ENCODE measurements at regions not wholly inside any gene's neighbourhood (a gene's known extent, or its start where the extent isn't known, plus 50 kb on each side); places are given as distances from the start of the nearest gene placed in this dataset.

DNA sequence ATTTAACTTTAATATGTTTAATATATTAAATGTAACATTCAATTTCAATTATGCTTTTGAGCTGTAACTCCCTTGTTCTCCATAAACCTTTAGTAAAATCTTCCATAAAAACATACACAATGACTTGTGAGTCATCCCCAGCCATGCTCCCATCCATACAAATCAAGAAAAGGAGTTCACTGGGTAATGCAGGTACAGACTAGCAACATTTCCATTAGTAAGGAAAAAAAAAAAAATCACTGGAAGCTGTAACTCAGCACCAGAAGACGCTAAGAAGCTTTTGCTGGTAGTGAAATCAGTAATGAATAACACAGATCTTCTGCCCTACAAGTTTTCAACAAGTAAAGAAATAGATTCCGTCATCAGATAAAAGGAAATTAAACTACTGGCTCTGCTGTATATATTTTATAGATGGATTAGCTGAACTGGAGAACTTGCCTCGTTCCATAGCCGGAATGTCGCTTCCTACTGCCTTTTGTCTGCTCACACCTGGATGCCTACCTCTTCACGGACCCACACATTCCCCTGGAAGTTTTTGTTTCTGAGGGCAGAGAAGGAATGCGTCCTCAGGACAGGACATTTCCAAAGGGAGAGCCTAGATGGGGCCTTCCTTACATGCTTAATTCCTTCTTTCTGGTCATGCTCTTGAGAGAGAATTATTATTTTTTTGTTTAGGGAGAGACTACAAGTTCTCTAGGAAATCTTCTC, 298.4 kb upstream of the ANKRD50 start:
- no peak overlapping the region for H3K4me3 ChIP-seq
- ATAC-seq (no peak), DNase-seq (no peak)
- no peaks in the 10 kb centered on the region for H3K27me3 ChIP-seq
- no peak overlapping the region for H3K27ac ChIP-seq
- TF ChIP-seq, protein P1, sequence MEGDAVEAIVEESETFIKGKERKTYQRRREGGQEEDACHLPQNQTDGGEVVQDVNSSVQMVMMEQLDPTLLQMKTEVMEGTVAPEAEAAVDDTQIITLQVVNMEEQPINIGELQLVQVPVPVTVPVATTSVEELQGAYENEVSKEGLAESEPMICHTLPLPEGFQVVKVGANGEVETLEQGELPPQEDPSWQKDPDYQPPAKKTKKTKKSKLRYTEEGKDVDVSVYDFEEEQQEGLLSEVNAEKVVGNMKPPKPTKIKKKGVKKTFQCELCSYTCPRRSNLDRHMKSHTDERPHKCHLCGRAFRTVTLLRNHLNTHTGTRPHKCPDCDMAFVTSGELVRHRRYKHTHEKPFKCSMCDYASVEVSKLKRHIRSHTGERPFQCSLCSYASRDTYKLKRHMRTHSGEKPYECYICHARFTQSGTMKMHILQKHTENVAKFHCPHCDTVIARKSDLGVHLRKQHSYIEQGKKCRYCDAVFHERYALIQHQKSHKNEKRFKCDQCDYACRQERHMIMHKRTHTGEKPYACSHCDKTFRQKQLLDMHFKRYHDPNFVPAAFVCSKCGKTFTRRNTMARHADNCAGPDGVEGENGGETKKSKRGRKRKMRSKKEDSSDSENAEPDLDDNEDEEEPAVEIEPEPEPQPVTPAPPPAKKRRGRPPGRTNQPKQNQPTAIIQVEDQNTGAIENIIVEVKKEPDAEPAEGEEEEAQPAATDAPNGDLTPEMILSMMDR (IDR thresholded peaks at IDR 0.05) = no peak
- intact Hi-C loops (cut with DNase I) = no loop called here
- H3K4me1 ChIP-seq = no peaks in the 10 kb centered on the region
- no peaks in the 10 kb centered on the region for H3K36me3 ChIP-seq
- H3K9me3 ChIP-seq = no peaks in the 10 kb centered on the region

DNA sequence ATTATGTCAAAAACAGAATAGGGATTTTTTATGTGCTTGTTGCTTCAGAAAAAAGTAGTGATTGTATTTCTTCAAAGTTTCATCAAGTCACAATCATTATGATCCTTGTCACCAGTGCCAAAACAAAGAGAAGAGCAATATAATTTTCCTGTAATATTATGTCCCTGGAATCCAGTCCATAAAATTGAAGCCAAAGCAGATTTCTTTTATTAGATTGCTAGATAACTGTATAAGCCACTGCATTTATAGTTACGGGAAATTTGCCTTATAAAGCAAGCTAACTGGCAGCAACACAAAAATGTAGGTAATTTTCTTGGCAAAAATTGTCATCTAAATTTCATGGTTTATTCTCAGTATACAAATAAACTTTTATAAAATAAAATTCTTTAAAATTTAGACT, 296.1 kb upstream of the ANKRD50 start:
- Histone ChIP-seq H3K27ac (no peak overlapping the region), H3K4me3 (no peak overlapping the region), H3K4me1 (no peaks in the 10 kb centered on the region), H3K9me3 (no peaks in the 10 kb centered on the region), H3K36me3 (no peaks in the 10 kb centered on the region), H3K27me3 (no peaks in the 10 kb centered on the region)
- no peak for ATAC-seq
- TF ChIP-seq, protein P1 (IDR thresholded peaks at IDR 0.05) = no peak
- DNase-seq = no peak
- intact Hi-C loops (cut with DNase I) = no loop called here

DNA sequence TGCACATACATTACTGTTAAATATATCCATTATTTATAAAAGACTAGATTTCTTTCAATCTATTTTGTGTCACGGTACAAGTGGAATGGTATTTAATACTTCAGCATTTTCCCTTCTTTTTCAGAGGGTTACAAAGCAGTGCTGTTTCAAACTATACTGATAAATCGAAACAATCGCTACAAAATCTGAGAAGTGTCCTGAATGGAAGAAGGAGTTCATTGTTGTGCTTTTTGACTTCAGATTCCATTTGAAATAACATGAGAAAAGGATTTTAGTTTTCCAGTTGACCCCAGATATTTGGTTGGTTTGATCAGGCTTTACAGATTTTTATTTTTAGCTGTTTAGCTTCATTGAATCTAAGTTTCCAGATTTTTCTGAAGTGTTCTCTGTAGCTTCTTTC, 292.1 kb upstream of the ANKRD50 start:
- ATAC-seq (no peak), DNase-seq (no peak)
- H3K4me3 ChIP-seq = no peak overlapping the region
- TF ChIP-seq, protein P1 (IDR thresholded peaks at IDR 0.05) = no peak
- no peaks in the 10 kb centered on the region for H3K4me1 ChIP-seq
- intact Hi-C loops (cut with DNase I) = no loop called here
- no peaks in the 10 kb centered on the region for H3K27me3 ChIP-seq
- no peaks in the 10 kb centered on the region for H3K36me3 ChIP-seq
- H3K27ac ChIP-seq = no peak overlapping the region
- no peaks in the 10 kb centered on the region for H3K9me3 ChIP-seq

DNA sequence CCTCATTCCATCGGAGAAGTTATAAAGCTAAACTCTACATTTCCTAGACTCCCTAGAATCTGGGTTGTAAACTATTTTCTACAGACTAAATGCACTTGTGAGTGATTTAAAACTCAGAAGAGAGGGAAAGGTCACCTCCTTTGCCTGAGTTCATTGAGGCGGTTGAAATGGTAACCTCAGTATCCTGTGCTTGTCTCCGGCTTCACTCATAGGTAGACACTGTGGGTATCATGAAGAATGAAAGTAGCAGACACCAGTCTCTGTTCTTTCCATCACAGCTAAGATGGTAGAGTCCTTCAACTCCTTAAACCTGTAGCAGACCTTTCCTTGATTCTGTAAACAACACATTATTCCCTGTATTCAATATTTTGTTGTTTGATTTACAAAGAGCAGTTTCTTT, 291.3 kb upstream of the ANKRD50 start:
- ATAC-seq = no peak
- H3K4me3 ChIP-seq = no peak overlapping the region
- H3K9me3 ChIP-seq = no peaks in the 10 kb centered on the region
- H3K36me3 ChIP-seq = no peaks in the 10 kb centered on the region
- H3K27ac ChIP-seq = no peak overlapping the region
- no peaks in the 10 kb centered on the region for H3K4me1 ChIP-seq
- intact Hi-C loops (cut with DNase I) = no loop called here
- no peak for DNase-seq
- no peaks in the 10 kb centered on the region for H3K27me3 ChIP-seq
- TF ChIP-seq, protein P1 (IDR thresholded peaks at IDR 0.05) = no peak

DNA sequence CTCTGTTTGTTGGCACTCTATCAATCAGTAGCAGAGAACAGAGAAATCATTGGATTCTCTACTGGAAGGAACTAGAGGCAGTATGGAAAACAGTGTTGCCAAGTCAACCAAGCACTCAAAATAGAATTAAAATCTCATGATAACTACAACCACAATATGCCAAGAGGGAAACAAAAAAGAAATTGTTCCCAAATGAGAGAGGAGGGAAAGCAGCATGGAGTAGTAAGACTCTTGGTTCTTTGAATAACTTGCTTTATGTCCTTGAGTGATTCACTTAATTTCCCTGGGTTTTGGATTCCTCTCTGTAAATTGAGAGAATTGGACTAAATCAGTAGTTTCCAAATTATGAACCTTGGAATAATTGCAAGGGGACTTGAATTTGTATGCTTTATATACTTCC, 285.5 kb upstream of the ANKRD50 start:
- no peaks in the 10 kb centered on the region for H3K36me3 ChIP-seq
- H3K27me3 ChIP-seq = no peaks in the 10 kb centered on the region
- TF ChIP-seq, protein P1 (IDR thresholded peaks at IDR 0.05) = no peak
- no peak for ATAC-seq
- H3K27ac ChIP-seq = no peak overlapping the region
- no peak overlapping the region for H3K4me3 ChIP-seq
- no peaks in the 10 kb centered on the region for H3K9me3 ChIP-seq
- DNase-seq = no peak
- no peaks in the 10 kb centered on the region for H3K4me1 ChIP-seq
- intact Hi-C loops (cut with DNase I) = no loop called here

DNA sequence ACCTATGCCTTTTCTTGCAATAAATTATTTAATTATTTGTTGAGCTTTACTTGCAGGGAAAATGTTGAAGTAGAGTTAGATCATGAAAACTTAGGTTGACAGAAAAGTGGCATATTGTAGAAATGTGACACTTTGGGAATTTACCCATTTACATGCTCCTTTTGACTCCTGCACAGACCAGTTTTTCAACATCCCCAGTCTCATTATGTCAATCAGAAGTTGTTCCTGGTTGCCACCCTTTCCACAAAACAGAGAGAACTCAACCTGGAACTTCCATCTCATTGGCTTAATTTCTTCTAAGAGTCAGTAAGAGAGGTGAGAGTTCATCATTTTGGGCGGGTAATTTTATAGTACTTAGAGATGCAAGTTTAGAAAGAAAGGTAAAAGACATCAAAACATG, 284.6 kb upstream of the ANKRD50 start:
- TF ChIP-seq, protein P1 (IDR thresholded peaks at IDR 0.05) = no peak
- Histone ChIP-seq H3K36me3 (no peaks in the 10 kb centered on the region), H3K27me3 (no peaks in the 10 kb centered on the region), H3K4me1 (no peaks in the 10 kb centered on the region), H3K4me3 (no peak overlapping the region), H3K9me3 (no peaks in the 10 kb centered on the region), H3K27ac (no peak overlapping the region)
- DNase-seq (no peak), ATAC-seq (no peak)
- intact Hi-C loops (cut with DNase I) = no loop called here
